NCI-H1105 (cell line): ENCODE measurements at regions not wholly inside any gene's neighbourhood (a gene's known extent, or its start where the extent isn't known, plus 50 kb on each side); places are given as distances from the start of the nearest gene placed in this dataset.

Source experiments
- DNase-seq: peaks from one replicate; lab custom pipeline; 2025; lab: John Stamatoyannopoulos, UW

DNA sequence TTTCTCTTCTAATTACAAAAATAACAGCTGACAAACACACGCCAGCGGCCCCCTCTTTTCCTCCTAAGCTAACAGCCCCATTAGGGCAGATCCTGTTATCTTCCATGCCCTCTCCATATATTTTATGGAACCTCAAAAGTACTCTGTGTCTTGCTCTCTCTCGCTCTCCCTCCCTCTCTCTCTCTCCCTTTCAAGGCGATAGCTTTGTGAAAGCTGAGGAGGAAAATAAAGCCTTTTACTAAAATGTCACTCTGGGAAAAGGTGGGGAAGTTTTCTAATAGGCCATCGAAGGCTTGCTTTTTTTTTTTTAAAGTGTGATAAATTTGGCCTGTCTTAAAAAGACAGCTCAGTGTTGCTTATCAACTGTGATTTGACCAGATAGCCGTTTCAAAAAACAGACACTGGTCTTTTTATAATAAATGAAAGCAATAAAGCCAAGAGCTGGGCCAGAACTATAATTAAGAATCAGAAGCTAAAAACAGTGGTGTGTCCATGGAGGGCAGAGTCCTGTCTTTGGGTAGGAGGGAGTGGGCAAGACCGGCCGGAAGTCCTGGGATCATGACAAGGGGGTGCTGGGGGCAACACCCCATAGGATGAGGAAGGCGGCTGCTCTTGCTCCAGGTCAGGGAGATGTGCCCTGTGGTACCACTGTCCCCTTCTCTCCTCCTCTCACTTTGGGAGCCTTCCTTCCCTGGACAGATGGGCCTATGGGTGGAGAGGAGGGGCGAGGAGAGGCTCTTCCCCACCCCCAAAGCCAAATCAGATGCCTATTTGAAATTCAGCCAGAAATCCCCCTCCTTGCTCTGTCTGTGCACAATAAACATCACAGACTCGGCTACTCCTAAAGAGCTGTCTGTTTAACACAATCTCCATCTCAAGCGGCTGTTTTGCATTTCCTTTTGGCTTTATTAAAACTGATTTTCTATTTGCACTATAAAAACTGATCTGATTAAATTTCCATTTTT, 267.2 kb downstream of the BUD13 start:
- DNase-seq = peak; percentile 15

- DNase-seq = no peak
Measured at GRCh38 chr11:116504541-116505297, 268.1 kb downstream of the BUD13 start.

DNA sequence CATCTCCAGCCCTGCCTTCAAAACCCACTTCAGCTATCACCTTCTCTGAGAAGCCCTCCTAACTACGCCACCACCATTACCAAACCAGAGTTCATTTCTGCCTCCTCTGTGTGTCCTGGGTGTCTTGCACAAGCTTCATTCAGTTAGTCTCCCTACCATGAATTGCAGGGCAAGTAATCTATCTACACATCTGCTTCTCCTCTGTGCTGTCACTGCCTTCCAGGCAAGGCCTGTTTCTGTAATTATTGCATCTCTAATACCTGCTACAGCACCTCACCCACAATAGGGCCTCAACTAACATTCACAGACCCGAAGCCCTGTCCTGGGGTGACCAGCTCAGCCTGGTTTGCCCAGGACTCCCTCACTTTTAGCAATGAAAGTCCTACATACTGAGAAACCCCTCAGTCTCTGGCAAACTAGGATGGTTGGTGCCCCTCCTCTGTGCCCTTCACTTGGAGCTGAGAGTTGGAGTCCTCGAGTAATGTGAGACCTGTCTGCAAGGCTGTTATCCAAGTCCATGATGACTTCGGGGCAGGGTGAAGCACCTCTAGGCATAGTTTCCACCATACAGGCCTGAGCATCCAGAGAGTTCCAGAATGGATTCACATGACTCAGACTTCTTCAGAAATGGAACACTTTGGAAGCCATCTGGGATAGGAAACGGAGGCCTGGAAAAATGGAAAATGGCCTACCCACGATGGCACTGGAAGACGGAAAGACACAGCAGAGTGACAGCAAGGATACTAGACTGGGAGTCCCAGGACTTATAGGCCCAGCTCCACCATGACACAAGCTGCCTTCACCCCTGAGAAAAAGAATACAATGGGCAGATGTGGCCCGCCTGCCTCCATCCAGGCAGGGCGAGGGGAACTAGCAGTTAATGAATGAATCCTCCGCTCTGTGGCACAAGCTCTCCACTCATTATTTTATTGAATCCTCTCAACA, 269.3 kb downstream of the BUD13 start:
- DNase-seq = no peak

- no peak for DNase-seq
Measured at GRCh38 chr11:116502641-116503061, 270.1 kb downstream of the BUD13 start.

DNA sequence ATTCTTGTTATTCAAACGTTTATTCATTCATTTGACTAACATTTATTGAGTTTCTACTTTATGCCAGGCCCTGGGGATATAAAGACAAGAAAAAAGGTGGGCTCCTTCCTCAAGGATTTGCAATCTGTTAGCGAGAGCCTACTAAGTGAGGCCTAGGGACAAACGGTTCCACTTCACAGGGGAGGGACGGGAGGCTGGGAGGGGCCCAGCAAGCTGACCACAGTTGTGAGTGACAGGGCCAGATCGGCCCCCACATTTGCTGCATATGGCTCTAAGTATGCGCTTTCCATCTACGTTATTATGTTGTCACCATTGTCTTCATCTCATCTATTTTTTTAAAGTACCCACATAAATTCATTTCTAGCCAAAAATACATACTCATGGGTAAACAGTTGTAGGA, 271.1 kb downstream of the BUD13 start:
- no peak for DNase-seq

- DNase-seq = peak; percentile 80
Measured at GRCh38 chr11:116500947-116501602, 271.7 kb downstream of the BUD13 start.

DNA sequence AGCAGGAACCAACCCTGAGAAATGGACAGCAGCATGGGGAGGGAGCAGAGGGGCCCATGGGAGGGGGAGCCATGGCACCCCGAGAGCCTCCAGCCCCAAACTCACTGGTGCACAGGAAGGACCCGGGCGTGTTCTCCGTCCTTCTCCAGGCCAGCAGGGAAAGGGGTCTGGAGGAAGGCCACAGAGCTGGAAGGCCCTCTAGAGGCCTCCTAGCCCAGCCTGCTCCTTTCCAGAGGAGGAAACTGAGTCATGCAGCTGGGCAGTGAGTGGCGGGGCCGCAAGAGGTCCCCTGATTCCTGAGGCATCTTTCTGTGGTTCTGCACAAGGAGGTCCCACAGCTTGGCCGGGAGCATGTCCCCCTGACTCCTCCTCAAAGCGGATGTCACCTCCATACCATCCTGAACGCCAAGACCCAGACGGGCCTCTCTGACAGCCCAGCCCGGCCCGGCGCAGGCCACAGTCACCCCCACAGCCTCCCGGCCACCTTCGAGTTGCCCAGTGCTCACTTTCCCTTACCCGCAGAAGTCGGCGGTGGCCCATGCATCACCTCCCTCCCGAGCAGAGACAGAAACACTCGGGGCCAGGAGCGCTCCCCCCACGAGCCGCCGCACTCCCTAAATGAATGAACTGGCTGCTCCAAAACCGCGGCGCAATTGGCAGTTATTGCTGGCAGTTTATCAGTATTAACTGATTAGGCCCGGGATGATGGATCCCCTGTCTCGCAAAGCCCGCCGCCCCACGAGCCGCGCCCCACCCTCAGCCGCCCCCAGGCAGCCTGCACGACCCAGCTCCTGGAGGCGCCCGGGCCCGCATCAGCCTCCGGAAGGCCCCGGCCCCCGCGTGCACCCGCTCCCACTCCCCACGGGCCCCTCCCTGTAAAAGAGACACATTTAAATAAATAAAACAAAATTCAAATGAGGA, 272.5 kb downstream of the BUD13 start:
- no peak for DNase-seq

- peak; percentile 43 for DNase-seq
Measured at GRCh38 chr11:116499396-116500003, 273.3 kb downstream of the BUD13 start.

DNA sequence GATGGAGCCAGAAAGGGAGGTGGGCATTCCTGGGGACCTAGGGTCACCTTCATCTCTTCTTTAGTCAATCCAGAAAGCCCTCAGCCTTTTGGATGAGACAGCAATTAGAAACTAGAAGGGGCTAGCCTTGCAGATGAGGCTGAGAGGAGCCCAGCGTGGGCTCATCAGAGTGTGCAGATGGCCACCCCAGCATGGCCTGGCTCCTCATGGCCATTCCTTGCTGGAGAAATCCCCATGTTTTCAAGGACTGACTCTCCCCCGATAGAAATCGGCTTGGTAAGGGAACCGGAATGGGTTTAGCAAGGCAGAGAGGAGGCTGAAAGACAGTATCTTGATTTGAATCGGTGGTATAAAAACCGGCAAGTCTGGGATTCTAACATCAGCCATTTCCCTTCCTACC, 274.6 kb downstream of the BUD13 start:
- no peak for DNase-seq

DNA sequence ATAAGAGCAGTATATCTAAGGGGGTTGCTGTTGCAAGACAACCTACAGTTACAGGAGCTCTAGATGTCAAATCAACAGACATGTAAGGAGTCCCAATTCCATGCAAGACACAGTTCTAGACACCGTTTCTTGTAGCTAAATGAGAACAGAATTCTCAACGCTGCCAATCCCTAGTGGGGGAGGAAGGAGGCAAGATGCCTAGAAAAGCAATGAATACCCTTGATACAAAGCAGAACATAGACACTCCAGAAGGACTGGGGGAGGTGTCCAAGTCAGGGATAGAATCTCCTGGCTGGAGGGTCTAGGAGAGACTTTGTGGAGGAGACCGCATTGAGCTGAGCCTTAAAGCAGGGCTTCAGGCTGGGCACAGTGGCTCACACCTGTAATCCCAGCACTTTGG, 280.2 kb downstream of the BUD13 start:
- DNase-seq = no peak

- DNase-seq = no peak
Measured at GRCh38 chr11:116488836-116489389, 283.9 kb downstream of the BUD13 start.

DNA sequence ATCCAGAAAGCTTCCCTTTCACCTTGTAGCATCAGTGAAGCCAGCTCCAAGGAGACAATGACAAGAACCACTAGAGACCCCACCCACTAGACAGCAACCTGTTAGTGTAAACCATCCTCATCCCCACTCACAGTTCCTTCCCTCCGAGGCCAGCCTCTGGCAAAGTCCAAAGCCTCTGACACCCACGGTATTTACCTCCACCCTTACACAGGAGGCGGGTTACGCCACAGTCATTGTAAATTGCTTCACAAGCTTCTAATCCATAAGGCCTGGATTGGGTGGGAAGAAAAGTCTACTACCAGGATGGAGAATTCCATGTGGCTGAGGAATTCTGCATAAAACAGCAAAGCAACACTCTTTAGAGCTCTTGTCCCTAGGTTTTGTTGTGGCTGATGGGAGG, 287.4 kb downstream of the BUD13 start:
- no peak for DNase-seq

GRCh38 chr11:116482716-116483115, 290.1 kb downstream of the BUD13 start:
- no peak for DNase-seq

DNA sequence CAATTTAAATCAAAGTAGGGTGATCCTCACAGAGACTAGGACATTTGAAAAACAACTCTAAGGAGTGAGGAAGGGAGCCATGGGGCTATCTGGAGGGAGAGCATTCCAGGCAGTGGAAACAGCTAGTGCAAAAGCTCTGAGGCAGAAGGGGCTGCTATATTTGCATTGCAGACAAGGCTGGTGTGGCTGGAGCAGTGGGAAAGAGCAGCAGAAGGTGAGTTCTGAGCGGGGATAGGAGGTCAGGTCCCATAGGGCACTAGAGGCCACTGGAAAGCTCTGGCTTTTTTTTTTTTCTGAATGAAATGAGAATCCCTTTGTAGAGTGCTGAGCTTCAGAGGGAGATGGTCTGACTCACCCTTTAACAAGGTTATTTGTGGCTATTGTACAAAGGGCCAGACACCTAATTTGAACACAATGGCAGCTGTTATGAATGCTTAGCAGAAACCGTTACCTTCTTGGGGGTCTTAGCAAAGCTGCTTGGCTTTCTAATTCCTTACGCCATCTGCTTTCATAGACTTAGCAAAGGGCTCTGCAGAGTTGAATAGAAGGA, 291.6 kb downstream of the BUD13 start:
- DNase-seq = no peak

DNA sequence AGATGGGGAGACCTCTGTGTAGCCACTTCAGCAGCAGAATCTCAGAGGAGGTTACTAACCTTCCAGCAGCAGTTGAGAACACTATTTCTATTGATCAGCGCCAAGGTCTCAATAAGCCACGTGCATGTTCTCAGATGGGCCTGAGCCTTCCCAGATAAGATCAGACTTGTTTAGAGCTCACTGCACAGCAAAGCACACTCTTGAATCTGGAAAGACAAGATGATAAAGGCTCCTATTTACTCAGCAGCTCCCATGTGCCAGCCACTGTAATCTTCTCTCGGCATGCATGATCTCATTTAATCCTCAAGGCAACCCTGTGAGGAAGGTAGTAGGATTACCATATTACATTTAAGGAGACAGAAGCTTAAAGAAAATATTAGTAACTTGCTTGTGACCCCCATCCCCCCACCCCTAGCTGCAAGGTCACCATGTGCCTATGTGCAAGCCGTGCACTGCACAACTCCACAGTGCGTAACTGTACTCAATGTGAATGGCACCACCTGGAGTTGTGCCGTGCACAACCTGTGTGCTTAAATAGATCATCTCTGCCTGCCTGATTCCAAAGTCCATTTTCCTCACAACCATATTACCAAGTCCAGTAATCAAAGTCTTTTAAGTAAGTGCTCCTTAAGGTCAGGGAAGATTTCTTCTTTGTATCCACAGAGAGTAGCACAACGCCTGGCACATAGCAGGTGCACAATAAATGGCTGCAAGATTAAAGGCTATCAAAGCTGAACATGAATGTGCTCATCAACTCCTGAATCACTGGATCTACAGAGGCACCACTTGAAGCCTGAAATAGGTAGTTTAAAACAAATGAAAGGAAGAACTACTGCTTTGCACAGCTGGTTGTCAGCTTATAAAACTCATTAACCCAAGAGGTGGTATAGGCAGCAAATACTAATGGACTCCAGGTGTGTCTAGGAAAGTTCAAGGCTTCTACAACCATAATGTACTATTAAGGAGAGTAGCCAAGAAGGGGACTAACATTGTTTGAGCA, 293.8 kb downstream of the BUD13 start:
- DNase-seq = no peak

GRCh38 chr11:116478205-116478604, 294.6 kb downstream of the BUD13 start:
- DNase-seq = no peak

DNA sequence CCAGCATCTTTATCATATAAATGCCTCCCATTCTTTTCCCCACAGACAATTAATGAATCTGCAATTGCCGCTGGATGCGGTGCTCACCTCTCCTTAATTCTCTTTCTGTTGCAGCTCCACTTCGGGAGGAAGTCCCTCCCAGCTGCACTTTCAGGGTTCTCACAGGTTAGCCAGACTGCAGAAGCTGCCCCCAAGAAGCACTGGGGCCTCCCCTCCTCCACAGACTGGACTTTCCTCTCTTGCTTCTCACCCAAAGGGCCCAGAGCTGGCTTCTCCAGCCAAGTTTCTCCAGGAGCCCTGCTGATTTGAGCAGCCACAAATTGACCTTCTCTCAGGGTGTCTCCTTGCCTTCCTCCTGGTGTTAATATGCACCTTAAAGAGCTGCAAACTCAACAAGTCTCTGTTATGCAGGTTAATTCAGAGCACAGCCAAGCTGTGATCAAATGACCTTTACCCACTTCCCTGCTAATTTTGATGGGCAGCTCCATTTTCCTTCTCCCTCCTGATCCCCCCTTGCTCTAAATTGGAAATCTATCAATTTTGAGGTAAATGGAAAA, 298.9 kb downstream of the BUD13 start:
- DNase-seq = no peak
